ENCODE measurements at regions not wholly inside any gene's neighbourhood (a gene's known extent, or its start where the extent isn't known, plus 50 kb on each side); places are given as distances from the start of the nearest gene placed in this dataset.

GRCh38 chr14:65164068-65164824, 61.9 kb upstream of the MAX start:
- Histone ChIP-seq H3K27me3 (no peaks in the 10 kb centered on the region), H3K4me1 (no peaks in the 10 kb centered on the region), H3K27ac (no peak overlapping the region), H3K36me3 (no peaks in the 10 kb centered on the region), H3K9me3 (no peaks in the 10 kb centered on the region), H3K4me3 (no peak overlapping the region)
- intact Hi-C loops (cut with DNase I; ENCODE audit: low total_unique reads) = loop anchor here (10.0 kb wide), 1 partner anchor 661 kb away; no protein-coding TSS in a partner anchor
- DNase-seq = no peak
- TF ChIP-seq CTCF (IDR thresholded peaks at IDR 0.05) (peak; percentile 55 to 72 (median 62)), POLR2A (IDR thresholded peaks at IDR 0.05) (no peak)

- Histone ChIP-seq H3K36me3 (no peaks in the 10 kb centered on the region), H3K4me1 (no peaks in the 10 kb centered on the region), H3K4me3 (no peak overlapping the region), H3K9me3 (no peaks in the 10 kb centered on the region), H3K27me3 (no peaks in the 10 kb centered on the region), H3K27ac (no peak overlapping the region)
- intact Hi-C loops (cut with DNase I; ENCODE audit: low total_unique reads) = loop anchor here (10.0 kb wide), 1 partner anchor 660 kb away; no protein-coding TSS in a partner anchor
- DNase-seq = no peak
- TF ChIP-seq POLR2A (IDR thresholded peaks at IDR 0.05) (no peak), CTCF (IDR thresholded peaks at IDR 0.05) (no peak)
Measured at GRCh38 chr14:65164825-65165135, 62.5 kb upstream of the MAX start.

- no peaks in the 10 kb centered on the region for H3K9me3 ChIP-seq
- intact Hi-C loops (cut with DNase I; ENCODE audit: low total_unique reads) = loop anchor here (10.0 kb wide), 1 partner anchor 658 kb away; no protein-coding TSS in a partner anchor
- DNase-seq = no peak
- no peak overlapping the region for H3K27ac ChIP-seq
- H3K4me3 ChIP-seq = no peak overlapping the region
- peaks cover 0 to 3% of the 10 kb centered on the region in 2 donors for H3K4me1 ChIP-seq
- TF ChIP-seq POLR2A (IDR thresholded peaks at IDR 0.05) = no peak
- no peak for TF ChIP-seq CTCF (IDR thresholded peaks at IDR 0.05)
- H3K27me3 ChIP-seq = no peaks in the 10 kb centered on the region
- H3K36me3 ChIP-seq = no peaks in the 10 kb centered on the region
Measured at GRCh38 chr14:65167072-65167645, 64.8 kb upstream of the MAX start.

GRCh38 chr14:65168840-65169239, 66.5 kb upstream of the MAX start:
- Histone ChIP-seq H3K9me3 (no peaks in the 10 kb centered on the region), H3K27ac (no peak overlapping the region), H3K4me1 (peaks cover 0 to 3% of the 10 kb centered on the region in 2 donors), H3K36me3 (no peaks in the 10 kb centered on the region), H3K4me3 (no peak overlapping the region), H3K27me3 (no peaks in the 10 kb centered on the region)
- intact Hi-C loops (cut with DNase I; ENCODE audit: low total_unique reads) = loop anchor here (10.0 kb wide), 1 partner anchor 656 kb away; no protein-coding TSS in a partner anchor
- TF ChIP-seq CTCF (IDR thresholded peaks at IDR 0.05) = no peak
- no peak for TF ChIP-seq POLR2A (IDR thresholded peaks at IDR 0.05)
- DNase-seq = no peak

GRCh38 chr14:65169351-65169750, 67.0 kb upstream of the MAX start:
- H3K27me3 ChIP-seq = no peaks in the 10 kb centered on the region
- no peak for DNase-seq
- no peak for TF ChIP-seq POLR2A (IDR thresholded peaks at IDR 0.05)
- TF ChIP-seq CTCF (IDR thresholded peaks at IDR 0.05) = no peak
- no peak overlapping the region for H3K4me3 ChIP-seq
- no peaks in the 10 kb centered on the region for H3K36me3 ChIP-seq
- H3K4me1 ChIP-seq = peaks cover 0 to 3% of the 10 kb centered on the region in 2 donors
- no peak overlapping the region for H3K27ac ChIP-seq
- intact Hi-C loops (cut with DNase I; ENCODE audit: low total_unique reads) = loop anchor here (10.0 kb wide), 1 partner anchor 655 kb away; no protein-coding TSS in a partner anchor
- H3K9me3 ChIP-seq = no peaks in the 10 kb centered on the region
